AG04449 (cell line): ENCODE measurements at regions not wholly inside any gene's neighbourhood (a gene's known extent, or its start where the extent isn't known, plus 50 kb on each side); places are given as distances from the start of the nearest gene placed in this dataset.

Experiments
- CTCF ChIA-PET: fragments of 350-600 bp; formaldehyde crosslinking; extraction: SDS; loops from one replicate; lab custom pipeline; 2021; ENCODE audit warnings: antibody characterized with exemption; lab: Yijun Ruan, JAX
- POLR2A ChIA-PET: fragments of 400-600, 350-600 bp; formaldehyde crosslinking; extraction: SDS; loops from one replicate; lab custom pipeline; 2020; ENCODE audit warnings: antibody characterized with exemption, inconsistent platforms; lab: Yijun Ruan, JAX
- DNase-seq: peaks from one replicate; pipeline ENCODE4 v3.0.0-alpha.2; 2010; ENCODE audit warnings: low read depth, low spot score
- H3K4me3 ChIP-seq: 2 replicates; pipeline ENCODE4 v1.5.1; 2011; ENCODE audit warnings: low read depth, mild to moderate bottlenecking, control low read depth, low read length
- TF ChIP-seq, protein P1 (sequence below): IDR thresholded peaks from one replicate; pipeline ENCODE4 v1.5.1; 2011; ENCODE audit warnings: mild to moderate bottlenecking, moderate library complexity, low read length, control low read depth, inconsistent platforms; ENCODE audit not compliant: insufficient read depth; ENCODE audit errors: missing control alignments

DNA sequence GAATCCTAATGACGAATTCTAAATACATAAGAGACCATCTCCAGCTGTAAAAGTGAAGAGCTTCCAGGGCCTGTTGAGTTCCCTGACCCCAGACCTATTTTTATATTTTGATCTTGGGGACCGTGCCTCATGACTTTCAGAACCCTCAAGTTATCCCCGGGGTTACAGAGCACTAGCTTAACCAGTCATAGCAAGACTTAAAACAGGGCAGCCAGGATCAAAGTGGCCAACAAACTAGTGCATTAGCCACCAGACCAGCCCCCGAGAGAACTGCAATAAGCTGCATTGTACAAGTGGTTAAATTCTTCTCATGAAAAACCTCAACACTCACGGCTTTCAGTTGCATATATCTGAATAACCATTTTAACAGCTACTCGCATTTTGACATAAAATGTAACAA is 183.0 kb downstream of the BARHL2 start:
- no peak overlapping the region for H3K4me3 ChIP-seq
- ChIA-PET POLR2A (no interaction called here), CTCF (no interaction called here)
- DNase-seq = no peak
- TF ChIP-seq, protein P1, sequence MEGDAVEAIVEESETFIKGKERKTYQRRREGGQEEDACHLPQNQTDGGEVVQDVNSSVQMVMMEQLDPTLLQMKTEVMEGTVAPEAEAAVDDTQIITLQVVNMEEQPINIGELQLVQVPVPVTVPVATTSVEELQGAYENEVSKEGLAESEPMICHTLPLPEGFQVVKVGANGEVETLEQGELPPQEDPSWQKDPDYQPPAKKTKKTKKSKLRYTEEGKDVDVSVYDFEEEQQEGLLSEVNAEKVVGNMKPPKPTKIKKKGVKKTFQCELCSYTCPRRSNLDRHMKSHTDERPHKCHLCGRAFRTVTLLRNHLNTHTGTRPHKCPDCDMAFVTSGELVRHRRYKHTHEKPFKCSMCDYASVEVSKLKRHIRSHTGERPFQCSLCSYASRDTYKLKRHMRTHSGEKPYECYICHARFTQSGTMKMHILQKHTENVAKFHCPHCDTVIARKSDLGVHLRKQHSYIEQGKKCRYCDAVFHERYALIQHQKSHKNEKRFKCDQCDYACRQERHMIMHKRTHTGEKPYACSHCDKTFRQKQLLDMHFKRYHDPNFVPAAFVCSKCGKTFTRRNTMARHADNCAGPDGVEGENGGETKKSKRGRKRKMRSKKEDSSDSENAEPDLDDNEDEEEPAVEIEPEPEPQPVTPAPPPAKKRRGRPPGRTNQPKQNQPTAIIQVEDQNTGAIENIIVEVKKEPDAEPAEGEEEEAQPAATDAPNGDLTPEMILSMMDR = no peak

DNA sequence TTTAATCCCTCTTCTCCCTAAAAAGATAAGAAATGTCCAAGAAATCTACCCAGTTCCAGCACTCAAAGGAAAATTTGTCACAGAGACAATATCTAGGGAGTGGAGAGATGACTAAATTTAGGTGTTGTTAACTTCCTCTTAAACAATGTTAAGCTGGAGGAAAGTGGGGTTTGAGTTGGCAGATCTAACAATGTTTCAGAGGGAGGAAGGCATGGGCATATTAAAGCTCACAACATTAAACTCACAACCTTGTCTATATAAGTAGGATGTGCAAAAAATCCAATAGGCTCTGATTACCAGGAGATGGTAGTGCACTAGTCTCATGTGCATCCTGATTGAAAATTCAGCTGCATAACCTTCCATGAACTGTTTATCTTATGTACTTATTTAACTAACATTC is 190.1 kb downstream of the BARHL2 start:
- CTCF ChIA-PET = interaction anchor here (1.2 kb wide), 1 partner anchor 47 kb away, joined by 3 read pairs; no protein-coding TSS in a partner anchor
- POLR2A ChIA-PET = no interaction called here
- no peak for DNase-seq
- no peak overlapping the region for H3K4me3 ChIP-seq
- TF ChIP-seq, protein P1 = no peak

- TF ChIP-seq, protein P1 = no peak
- DNase-seq = no peak
- ChIA-PET POLR2A (no interaction called here), CTCF (no interaction called here)
- H3K4me3 ChIP-seq = no peak overlapping the region
Measured at GRCh38 chr1:90522432-90522831, 194.7 kb downstream of the BARHL2 start.

GRCh38 chr1:90513956-90514355 is 203.1 kb downstream of the BARHL2 start:
- no peak overlapping the region for H3K4me3 ChIP-seq
- TF ChIP-seq, protein P1 = no peak
- no peak for DNase-seq
- POLR2A ChIA-PET = no interaction called here
- CTCF ChIA-PET = no interaction called here

DNA sequence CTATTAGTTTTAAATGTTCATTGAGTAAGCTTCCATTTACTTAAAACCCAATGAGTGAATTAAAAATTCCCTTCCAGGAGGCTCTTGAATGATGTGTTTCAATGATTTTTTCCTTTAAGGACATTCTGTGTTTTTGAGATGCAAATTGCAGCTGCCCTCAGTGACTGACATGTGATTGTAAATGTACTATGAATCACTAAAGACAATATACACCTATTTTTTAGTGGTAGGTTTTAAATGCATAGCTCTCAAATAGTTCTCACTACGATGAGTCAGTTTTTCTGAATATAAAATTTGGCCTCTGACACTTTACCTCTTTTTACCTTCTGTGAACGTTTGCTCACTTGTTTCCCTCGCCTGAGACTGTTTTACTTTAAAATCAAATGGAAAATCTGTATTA is 204.7 kb downstream of the BARHL2 start:
- CTCF ChIA-PET = no interaction called here

GRCh38 chr1:90510143-90510542 is 207.0 kb downstream of the BARHL2 start:
- DNase-seq = no peak
- TF ChIP-seq, protein P1 = no peak
- ChIA-PET CTCF (no interaction called here), POLR2A (no interaction called here)
- H3K4me3 ChIP-seq = no peak overlapping the region

More for the DNA sequence above, 204.7 kb downstream of the BARHL2 start:
- TF ChIP-seq, protein P1 = no peak
- POLR2A ChIA-PET = no interaction called here
- DNase-seq = no peak
- no peak overlapping the region for H3K4me3 ChIP-seq
